GM21737 (cell line): ENCODE measurements at regions not wholly inside any gene's neighbourhood (a gene's known extent, or its start where the extent isn't known, plus 50 kb on each side); places are given as distances from the start of the nearest gene placed in this dataset.

Experiments used
- ATAC-seq: cut with Tn5 transposase; IDR thresholded peaks from one replicate; pipeline ENCODE4 v1.9.1; 2021; ENCODE audit warnings: mild to moderate bottlenecking, moderate library complexity; ENCODE audit not compliant: unreplicated experiment

- ATAC-seq: no peak
These were observed 319.2 kb upstream of the ADGRL4 start for GRCh38 chr1:79325705-79326104.

GRCh38 chr1:79325126-79325525 lies 318.6 kb upstream of the ADGRL4 start:
- no peak for ATAC-seq

- no peak for ATAC-seq
These were observed 316.9 kb upstream of the ADGRL4 start for GRCh38 chr1:79323239-79324025.

- no peak for ATAC-seq
These were observed 316.0 kb upstream of the ADGRL4 start for GRCh38 chr1:79322511-79323027.

- ATAC-seq: no peak
These were observed 305.9 kb upstream of the ADGRL4 start for GRCh38 chr1:79312438-79312837.

GRCh38 chr1:79310609-79311008 lies 304.1 kb upstream of the ADGRL4 start:
- no peak for ATAC-seq

- no peak for ATAC-seq
These were observed 297.6 kb upstream of the ADGRL4 start for GRCh38 chr1:79304131-79304530.

GRCh38 chr1:79303040-79303439 lies 296.5 kb upstream of the ADGRL4 start:
- ATAC-seq: no peak

- ATAC-seq: no peak
These were observed 295.9 kb upstream of the ADGRL4 start for GRCh38 chr1:79302380-79302930.

GRCh38 chr1:79295967-79296366 lies 289.4 kb upstream of the ADGRL4 start:
- ATAC-seq: no peak

GRCh38 chr1:79293611-79294010 lies 287.1 kb upstream of the ADGRL4 start:
- ATAC-seq: no peak

- no peak for ATAC-seq
These were observed 284.5 kb upstream of the ADGRL4 start for GRCh38 chr1:79290927-79291474.

- ATAC-seq: no peak
These were observed 281.5 kb upstream of the ADGRL4 start for GRCh38 chr1:79287982-79288381.

- ATAC-seq: no peak
These were observed 279.1 kb upstream of the ADGRL4 start for GRCh38 chr1:79285667-79286066.

- ATAC-seq: no peak
These were observed 276.9 kb upstream of the ADGRL4 start for GRCh38 chr1:79283451-79283850.

GRCh38 chr1:79281442-79281841 lies 274.9 kb upstream of the ADGRL4 start:
- ATAC-seq: no peak

- no peak for ATAC-seq
These were observed 265.2 kb upstream of the ADGRL4 start for GRCh38 chr1:79271759-79272158.

GRCh38 chr1:79264975-79265818 lies 258.7 kb upstream of the ADGRL4 start:
- no peak for ATAC-seq

- ATAC-seq: no peak
These were observed 257.8 kb upstream of the ADGRL4 start for GRCh38 chr1:79264285-79264684.

GRCh38 chr1:79262745-79263258 lies 256.3 kb upstream of the ADGRL4 start:
- no peak for ATAC-seq
